HG03025 (cell line): ENCODE measurements at regions not wholly inside any gene's neighbourhood (a gene's known extent, or its start where the extent isn't known, plus 50 kb on each side); places are given as distances from the start of the nearest gene placed in this dataset.

ENCODE experiments used
- ATAC-seq: cut with Tn5 transposase; IDR thresholded peaks from one replicate; pipeline ENCODE4 v1.9.1; 2021; ENCODE audit warnings: mild to moderate bottlenecking, moderate library complexity; ENCODE audit not compliant: unreplicated experiment, low FRiP score

DNA sequence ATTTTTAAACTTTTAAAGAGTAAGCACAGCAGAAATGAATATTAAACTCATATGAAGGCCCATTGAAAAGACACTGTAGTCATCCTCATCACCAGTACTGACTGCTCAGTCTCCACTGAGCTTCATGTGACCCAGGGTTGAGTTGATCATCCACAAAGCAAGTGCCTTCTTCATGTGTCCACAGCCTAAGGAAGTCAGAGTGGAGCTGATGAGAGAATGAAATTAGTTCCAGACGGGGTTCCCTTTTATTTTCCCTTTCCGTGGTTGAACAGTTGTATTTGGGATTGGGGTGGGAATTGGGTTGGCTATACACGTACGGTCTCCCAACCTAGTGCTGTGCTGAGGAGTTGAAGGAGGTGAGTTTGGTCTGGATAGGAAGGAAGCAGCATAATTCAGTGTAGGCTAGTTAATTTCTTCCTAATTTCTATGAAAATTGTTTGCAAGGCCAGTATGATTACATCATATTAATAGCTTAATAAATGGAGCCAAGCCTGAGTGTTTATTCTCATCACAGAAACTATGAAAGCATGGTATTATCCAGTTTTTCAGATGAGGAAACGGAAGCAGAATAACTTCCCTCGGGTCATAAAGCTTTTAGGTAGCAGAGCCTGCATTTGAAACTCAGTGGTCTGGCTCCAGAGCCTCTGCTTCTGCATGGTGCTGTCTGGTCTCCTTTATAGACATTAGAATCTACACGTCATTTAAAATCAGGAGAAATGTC is 103.9 kb upstream of the DMRT1 start:
- no peak for ATAC-seq

DNA sequence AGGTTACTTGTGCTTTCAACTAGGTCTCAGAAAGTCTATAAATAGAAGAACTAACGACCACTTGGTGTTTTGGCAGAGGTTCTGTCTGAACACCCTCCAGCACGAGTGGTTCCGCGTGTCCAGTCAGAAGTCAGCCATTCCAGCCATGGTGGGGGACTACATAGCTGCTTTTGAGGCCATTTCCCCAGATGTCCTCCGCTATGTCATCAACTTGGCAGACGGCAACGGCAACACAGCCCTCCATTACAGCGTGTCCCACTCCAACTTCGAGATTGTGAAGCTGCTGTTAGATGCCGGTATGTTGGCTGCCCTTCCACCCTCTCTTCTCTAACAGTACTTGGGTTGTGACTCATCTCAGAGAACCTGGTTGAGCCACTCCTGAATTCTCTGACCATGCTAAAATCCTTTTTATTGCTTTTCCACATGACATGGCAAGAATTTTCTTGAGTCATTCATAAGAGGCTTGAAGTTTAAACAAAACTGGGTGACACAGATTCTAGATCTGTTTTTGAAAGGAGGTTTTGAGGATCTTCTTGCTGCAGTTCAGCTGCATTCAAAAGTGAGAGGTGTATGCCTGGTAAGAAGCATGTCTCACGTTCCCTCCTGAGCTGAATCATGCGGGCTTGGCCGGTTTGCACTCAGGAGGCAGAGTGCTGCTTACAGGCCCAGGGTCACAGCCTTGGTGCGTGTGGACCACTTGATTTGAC is 103.1 kb upstream of the DMRT1 start:
- ATAC-seq, result no peak

DNA sequence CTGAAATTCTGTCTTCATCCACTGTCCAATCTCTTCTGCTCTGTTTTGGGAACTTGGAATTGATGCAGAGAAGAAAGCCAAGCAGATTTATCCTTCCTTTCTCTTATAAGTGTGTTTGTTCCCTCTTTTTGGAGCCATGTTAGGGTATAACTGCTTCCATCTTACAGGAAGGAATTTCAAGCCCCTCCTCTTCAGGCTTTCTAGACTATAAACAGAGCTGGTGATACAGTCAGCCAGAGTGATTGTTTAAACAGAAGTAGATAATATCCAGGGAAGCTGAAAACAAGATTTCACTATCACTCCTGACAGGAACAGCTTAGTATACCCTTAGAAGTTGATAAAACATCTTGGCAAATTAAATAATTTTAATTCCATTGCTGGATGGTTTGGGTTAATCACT is 102.1 kb upstream of the DMRT1 start:
- ATAC-seq, result no peak

DNA sequence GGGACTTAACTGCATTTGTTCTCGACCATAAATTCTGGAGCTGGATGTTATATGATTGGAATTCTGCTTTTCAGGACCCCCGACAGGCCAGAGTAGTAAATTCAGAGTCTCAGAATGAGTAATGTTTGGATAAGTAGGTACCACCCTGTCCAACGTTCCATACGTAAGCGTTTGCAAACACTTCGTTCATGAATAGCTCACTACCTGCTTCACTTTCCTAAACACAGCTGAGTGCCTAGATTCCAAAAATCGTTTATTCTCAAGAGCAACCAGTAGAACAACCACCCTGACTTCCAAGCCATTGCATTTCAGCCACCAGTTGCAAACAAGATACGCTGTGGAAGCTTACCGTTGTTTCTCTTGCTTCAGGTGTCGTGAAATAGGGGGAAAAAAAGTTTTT is 101.3 kb upstream of the DMRT1 start:
- no peak for ATAC-seq

DNA sequence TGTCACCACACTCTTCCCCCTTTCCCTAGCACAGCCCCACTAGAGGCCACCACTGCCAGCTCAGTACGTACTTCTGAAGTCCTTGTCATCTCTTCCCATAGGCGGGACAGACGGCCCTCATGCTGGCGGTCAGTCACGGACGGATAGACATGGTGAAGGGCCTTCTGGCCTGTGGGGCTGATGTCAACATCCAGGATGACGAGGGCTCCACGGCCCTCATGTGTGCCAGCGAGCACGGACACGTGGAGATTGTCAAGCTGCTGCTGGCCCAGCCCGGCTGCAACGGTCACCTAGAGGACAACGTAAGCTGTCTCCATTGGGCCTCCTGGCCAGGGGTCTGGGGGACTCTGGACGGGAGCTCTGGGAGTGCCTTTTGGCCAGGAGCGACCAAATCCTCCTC is 99.4 kb upstream of the DMRT1 start:
- ATAC-seq, result no peak

DNA sequence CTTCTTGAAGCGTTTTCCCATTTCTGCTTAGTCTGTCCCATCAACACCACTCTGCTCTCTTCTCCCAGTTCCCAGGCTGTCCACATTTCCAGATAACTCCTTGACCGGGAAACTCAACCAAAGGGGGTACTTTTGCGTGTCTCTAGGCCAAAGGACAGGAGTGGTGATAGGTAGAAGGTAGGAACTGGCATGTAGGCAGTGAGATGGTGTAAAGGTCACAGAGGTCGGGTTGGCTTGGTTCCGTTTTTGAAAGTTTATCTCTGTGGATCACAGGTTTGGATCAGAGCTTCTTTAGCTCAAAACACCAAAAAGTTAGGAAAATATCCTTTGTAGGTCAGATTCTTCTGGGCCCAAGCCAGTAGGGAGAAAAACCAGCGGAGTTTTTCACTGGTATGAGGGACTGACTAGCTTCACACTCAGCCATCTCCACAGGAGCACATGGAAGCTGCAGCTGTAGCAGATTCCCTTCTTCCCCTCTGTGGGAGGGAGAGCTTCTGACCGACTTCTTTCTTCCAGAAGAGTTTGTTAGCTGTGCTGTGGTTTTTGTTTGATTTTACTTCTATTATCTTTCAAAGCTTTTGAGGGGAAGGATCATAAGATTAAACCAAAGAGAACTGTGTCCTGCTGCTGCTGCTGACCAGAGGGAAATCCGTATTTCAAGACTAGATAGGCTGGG is 98.4 kb upstream of the DMRT1 start:
- ATAC-seq, result no peak

DNA sequence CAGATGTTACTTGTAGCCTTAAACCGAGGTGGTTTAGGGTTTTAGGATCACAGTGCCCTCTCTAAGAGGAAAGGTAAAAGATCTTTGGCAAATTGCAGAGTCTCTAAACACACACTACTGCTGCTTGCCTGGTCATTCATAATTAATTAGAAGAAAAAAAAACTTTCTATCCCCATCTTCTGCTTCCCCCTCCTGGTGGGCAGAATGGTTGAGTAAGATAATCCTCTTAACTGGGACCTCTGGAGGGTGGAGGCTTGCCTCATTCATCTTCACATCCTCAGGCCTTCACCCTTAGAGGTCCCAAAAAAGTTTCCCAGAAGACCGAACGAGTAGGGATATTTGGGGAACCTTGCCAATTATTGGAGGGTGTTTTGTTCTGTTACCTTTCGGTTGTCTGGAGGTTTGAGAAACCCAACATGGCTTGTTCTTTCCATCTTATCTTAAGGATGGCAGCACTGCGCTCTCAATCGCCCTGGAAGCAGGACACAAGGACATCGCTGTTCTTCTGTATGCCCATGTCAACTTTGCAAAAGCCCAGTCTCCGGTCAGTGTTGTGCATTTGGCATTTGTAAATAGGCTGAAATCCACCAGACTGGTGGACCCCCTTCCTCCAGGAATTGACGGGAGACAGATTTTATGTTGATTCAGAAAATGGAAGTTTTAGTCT is 97.3 kb upstream of the DMRT1 start:
- ATAC-seq, result no peak

DNA sequence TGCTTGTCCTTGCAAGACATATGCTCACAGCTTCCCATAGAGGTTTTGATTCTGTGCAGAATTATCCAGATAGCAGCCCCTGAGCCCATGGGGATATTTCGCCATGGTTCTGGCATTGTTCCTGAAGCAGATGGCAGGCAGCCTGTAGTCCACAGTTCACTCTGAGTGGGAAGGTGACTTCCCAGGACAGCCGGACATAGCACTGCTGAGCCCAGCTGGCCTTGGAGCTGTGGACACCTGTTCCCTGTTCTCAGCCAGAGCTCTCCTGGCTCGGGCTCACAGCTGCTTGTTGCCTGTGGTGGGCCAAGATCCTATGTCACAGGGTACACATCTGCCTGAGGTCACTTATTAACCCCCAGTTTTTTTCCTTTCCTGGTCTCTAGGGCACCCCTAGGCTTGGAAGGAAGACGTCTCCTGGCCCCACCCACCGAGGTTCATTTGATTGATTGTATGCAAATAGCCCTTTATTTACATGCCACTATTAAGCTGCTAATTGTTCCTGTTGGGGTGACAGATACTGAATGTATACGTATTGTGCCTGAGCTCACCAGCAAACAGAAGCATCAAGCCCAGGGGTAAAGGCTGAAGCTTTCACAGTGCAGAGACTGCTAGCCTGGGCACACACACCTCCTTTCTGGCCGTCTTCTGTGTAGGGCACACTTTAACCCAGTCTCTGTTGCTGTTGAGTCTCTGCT is 96.6 kb upstream of the DMRT1 start:
- no peak for ATAC-seq

DNA sequence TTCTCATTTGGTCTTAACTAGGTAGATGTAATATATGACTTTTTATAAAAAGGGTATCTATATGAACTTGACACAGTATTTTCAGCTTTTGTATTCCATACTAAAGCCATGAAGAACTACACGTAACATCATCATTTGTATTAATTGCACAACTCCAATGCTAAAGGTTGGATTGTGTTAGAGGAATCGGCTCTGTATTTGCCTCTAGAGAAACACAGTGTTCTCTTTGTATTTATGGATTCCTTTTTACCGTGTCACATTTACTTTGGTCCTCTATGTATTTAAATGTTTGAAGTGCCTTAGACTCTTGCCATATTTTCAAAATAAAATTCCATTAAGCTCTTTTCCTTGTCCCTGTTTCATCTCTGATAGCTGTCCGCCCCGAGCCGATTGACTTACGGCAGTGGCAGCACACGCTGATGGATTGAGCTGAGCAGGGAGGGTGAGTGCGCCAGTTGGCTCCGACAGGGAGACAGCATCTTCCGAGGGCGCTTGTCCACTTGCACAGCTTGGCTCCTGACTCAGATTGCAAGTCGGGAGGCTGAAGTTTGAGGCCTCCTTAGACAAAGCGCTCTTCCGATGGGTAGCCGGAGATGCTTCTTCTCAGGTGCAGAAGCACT is 95.6 kb upstream of the DMRT1 start:
- ATAC-seq, result no peak

DNA sequence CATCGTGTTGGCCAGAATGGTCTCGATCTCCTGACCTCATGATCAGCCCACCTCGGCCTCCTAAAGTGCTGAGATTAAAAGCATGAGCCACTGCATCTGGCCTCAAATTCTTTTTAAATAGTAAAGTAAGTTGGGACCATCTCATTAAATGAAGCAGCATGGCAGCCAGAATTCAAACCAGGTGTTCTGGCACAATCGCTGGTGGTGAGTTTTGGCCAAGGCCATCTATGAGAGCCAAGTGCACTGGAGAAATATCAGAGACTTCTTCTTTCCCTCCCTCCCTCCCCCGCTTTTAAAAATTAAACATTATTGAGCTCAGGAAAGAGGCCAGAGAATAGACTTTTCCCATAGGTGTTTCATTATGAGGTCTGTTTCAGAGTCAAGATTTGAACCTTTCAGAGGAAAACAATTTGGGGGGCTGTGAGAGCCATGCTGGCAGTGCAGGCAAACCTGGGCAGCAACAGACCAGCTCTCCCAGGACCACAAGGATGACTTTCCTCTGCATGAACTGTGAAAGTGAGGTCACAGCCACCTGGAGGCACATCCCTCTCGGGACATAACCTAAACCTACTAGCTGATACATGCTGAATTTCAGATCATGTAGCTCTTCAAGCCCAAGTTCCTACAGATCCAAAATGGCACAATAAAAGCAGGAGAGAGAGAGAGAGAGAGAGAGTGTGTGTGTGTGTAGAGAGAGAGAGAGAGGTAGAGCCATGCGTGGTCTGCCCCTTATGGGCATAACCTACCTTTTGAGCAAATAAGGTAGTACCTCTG is 94.6 kb upstream of the DMRT1 start:
- no peak for ATAC-seq

DNA sequence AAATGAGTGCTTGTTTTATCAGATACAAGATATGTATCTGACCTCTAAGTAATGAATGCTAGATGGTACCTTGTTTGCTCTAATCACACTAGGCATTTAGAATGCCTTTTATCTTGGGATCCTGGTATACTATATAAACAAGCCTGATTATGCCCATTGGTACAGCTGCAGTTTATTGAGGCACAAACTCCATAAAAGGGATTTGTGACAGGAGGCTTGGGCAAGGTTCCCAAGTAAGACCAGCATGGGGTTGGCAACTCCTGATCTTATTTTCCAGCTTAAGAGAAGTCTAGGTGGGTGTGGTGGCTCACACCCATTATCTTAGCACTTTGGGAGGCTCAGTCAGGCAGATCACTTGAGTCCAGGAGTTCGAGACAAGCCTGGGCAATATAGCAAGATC is 93.9 kb upstream of the DMRT1 start:
- ATAC-seq, result no peak

DNA sequence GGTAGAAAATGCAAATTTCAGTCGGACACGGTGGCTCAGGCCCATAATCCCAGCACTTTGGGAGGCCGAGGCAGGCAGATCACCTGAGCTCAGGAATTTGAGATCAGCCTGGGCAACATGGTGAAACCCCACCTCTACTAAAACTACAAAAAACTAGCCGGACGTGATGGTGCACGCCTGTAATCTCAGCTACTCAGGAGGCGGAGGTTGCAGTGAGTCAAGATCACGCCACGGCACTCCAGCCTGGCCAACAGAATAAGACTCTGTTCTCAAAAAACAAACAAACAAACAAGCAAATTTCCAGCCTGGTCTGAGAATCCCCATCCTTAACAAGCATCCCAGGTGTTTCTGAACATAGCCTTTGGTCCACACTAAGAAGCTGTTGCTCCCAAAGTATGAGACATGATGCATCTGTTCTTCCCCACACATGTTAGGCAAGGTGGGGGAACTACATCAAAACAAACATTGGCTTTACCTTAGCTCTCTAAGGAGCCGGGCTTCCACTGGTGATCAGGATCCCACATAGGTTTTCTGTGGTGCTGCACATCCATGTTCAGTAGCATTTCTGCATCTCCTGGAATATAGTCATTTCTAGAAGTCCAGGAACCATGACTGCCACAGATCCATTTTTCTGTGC is 92.5 kb upstream of the DMRT1 start:
- no peak for ATAC-seq

DNA sequence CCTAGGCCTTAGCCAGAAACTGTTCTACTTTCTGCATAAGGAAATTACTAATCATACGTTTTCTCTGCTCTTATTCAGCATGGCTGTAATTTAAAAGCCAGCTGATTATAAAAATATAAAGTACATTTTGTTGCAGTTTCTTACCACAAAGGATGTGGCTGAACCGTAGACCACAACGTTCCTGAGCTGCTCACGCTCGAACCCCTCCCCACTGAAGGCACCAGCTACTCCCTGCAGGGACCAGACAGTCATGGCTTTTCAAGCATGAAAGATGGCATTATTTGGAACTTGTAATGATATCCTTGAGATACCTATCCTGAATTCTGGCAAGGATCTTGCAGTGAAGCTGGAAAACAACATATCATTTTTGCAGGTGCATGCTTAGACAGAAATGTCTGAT is 91.8 kb upstream of the DMRT1 start:
- ATAC-seq, result no peak

DNA sequence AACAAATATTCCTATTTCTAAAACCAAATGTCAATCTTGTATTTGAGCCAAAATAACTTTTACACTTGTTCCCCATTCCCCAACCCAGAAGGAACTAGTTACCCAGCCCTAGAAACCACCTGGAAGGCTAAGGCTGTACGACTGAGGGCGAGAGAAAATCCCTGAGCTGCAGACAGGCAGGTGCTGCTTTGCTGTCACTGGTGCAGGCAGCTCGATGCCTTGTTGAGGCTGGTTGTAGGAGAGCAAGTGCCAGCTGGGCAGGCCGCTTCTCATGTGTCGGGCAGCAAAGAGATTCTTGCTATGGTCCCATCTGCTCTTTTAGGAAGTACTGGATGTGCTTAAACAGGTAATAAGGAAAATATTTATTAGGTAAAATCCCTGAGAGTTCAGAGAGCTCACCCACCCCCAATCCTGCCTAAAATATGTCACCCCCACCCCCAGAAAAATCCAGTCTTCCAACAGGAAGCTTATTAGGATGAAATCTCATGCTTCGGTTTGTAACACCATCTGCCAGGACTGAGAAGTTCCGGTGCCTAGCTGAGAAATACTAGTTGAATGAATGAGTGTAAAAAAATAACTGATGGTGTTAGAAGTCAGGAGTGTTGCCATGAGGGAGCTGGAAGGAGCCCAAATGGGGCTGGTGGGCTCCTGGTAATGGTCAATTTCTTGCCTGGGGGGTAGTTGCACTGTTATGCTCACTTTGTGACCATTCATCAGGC is 91.1 kb upstream of the DMRT1 start:
- peak; percentile 11 for ATAC-seq

DNA sequence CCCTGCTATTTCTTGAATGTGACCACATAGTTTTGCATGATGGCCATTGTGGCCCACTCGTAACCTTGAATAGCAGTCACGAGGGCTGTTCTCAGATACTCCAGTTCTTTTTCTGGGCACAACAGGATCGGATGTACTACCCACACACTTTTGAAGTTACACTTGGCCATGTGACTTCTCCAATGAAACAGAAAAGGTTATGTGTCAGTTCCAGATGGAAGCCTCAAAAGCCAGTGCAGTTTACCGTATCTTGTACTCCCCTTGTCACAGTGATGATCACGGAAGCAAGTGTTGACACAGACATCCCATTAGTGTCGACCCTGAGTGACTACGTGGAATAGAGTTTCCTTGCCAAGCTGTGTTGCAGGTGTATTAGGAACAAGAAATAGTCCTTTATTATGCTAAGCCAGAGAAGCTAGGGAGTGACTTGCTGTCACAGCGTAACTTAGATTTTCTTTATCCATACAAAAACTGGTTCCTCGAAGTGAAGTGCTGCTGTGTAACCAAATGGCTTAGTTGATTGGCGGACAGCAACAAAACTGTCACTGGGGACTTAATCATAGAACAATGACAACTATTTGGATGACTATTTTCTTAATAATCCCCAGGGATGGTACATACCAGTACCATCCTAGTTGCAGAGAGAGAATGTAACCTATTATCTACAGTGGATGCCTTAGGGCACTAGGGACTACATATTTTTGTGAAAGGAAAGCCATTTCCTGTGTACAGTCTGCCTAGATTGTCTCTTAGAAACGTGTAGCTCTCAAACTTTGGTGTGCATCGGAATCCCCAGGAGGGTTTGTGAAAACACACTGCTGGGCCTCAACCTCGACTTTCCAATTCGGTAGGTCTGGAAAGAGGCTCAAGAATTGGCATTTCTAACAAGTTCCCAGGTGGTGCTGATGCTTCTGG is 90.1 kb upstream of the DMRT1 start:
- ATAC-seq, result peak; percentile 75

DNA sequence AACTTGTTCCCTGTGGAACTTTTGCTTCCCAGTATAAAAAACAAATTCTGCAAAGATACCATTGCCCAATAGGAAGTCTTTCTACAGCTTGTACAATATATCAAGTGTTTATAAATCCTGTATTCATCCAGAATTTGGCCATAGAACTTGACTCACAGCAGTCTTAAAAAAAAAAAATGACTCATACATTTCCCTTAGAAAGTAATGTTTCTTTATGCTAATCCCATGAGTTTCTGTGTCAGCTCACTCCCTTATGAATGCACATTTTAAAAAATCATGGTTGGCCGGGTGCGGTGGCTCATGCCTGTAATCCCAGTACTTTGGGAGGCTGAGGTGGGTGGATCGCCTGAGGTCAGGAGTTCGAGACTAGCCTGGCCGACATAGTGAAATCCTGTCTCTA is 89.3 kb upstream of the DMRT1 start:
- no peak for ATAC-seq

DNA sequence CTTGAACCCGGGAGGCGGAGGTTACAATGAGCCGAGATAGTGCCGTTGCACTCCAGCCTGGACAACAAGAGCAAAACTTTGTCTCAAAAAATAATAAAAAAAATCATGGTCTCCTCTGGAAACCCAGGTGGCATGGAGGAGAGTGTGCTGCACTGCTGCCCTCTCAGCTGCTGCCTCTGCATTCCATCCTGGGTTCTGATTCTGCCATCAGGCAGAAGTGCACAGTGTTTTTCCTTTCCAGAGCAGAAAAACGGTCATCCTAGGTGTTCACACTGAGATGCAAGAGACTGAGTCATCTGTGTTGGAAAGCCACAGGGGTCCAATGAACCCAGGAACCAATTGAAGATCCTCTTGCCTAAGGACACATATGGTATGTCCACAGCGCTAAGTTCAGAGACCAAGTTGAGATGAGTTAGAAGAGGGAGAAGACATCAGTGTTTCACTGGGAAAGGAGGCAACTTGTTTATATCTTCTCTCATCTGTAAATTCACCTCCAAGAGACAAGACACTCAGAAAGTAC is 88.8 kb upstream of the DMRT1 start:
- ATAC-seq, result no peak
